WERI-Rb-1 (cell line): ENCODE measurements at regions not wholly inside any gene's neighbourhood (a gene's known extent, or its start where the extent isn't known, plus 50 kb on each side); places are given as distances from the start of the nearest gene placed in this dataset.
A peak's percentile ranks its signal among the peaks of the same experiment; 100 is the strongest.

Experiments
- DNase-seq: peaks from one replicate; pipeline ENCODE4 v3.0.0-alpha.2; 2020
- H3K27ac ChIP-seq: fragments of 250-450 bp; sonication (Bioruptor Pico); 2 replicates; pipeline ENCODE4 v1.5.1; 2020; ENCODE audit warnings: mild to moderate bottlenecking, moderate library complexity
- H3K27me3 ChIP-seq: fragments of 250-450 bp; sonication (Bioruptor Pico); 2 replicates; pipeline ENCODE4 v1.5.1; 2021; ENCODE audit warnings: mild to moderate bottlenecking, low read depth, moderate library complexity; ENCODE audit not compliant: insufficient read depth, severe bottlenecking
- H3K36me3 ChIP-seq: fragments of 250-450 bp; sonication (Bioruptor Pico); 2 replicates; pipeline ENCODE4 v1.5.1; 2020; ENCODE audit warnings: mild to moderate bottlenecking, moderate library complexity
- H3K4me3 ChIP-seq: 2 replicates; pipeline ENCODE4 v1.5.1; 2011; ENCODE audit warnings: low read depth, mild to moderate bottlenecking, control low read depth, low read length
- H3K9me3 ChIP-seq: fragments of 250-450 bp; sonication (Bioruptor Pico); 2 replicates; pipeline ENCODE4 v1.5.1; 2021; ENCODE audit warnings: mild to moderate bottlenecking, moderate library complexity; ENCODE audit not compliant: severe bottlenecking
- TF ChIP-seq, protein P1 (sequence below): IDR thresholded peaks from 2 replicates; pipeline ENCODE4 v1.5.1; 2011; ENCODE audit warnings: low read depth, mild to moderate bottlenecking, control low read depth, inconsistent platforms, low read length

DNA sequence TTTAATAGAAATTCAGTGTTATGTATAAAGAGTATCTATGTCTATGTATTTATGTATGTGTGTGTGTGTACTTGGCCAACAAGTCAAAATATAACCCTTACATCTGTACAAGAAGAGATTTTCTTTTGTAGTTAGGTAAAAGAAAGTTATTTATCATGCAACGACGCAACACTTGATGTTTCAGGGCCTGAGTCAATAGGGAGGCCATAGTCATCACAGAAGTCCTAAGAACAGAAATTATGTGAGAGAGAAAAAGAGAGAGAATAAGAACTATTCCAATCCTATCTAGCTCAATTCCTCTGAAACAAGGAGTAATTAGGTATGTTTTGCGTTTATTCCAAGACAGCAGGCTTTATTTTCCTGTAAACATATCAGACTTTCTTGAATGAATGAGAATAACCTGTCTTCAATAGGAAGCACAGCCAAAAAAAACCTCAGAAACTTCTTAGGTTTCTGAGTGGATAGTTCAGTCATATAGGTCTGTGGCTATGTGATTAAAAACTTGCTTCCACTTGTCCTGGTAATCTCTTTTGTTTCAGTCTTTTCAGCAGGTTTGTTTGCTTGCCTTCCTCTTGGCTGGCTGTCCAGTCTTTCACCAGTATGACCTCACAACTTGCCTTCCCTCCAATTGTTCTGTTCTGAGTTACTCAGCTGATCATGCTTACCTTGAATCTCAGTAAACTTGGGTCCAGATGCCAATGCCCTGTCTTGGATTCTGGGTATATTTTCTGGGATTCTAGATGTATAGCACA, 382.4 kb upstream of the GBE1 start:
- DNase-seq: no peak
- H3K9me3 ChIP-seq: peaks cover 4% of the 10 kb centered on the region
- no peaks in the 10 kb centered on the region for H3K36me3 ChIP-seq
- no peak overlapping the region for H3K4me3 ChIP-seq
- TF ChIP-seq, protein P1, sequence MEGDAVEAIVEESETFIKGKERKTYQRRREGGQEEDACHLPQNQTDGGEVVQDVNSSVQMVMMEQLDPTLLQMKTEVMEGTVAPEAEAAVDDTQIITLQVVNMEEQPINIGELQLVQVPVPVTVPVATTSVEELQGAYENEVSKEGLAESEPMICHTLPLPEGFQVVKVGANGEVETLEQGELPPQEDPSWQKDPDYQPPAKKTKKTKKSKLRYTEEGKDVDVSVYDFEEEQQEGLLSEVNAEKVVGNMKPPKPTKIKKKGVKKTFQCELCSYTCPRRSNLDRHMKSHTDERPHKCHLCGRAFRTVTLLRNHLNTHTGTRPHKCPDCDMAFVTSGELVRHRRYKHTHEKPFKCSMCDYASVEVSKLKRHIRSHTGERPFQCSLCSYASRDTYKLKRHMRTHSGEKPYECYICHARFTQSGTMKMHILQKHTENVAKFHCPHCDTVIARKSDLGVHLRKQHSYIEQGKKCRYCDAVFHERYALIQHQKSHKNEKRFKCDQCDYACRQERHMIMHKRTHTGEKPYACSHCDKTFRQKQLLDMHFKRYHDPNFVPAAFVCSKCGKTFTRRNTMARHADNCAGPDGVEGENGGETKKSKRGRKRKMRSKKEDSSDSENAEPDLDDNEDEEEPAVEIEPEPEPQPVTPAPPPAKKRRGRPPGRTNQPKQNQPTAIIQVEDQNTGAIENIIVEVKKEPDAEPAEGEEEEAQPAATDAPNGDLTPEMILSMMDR: no peak
- H3K27ac ChIP-seq: no peak overlapping the region
- H3K27me3 ChIP-seq: no peaks in the 10 kb centered on the region

- TF ChIP-seq, protein P1: no peak
- Histone ChIP-seq H3K4me3 (no peak overlapping the region), H3K27me3 (no peaks in the 10 kb centered on the region), H3K27ac (no peak overlapping the region), H3K36me3 (no peaks in the 10 kb centered on the region), H3K9me3 (peaks cover 5% of the 10 kb centered on the region)
- no peak for DNase-seq
Measured at GRCh38 chr3:82141592-82141991, 380.1 kb upstream of the GBE1 start.

DNA sequence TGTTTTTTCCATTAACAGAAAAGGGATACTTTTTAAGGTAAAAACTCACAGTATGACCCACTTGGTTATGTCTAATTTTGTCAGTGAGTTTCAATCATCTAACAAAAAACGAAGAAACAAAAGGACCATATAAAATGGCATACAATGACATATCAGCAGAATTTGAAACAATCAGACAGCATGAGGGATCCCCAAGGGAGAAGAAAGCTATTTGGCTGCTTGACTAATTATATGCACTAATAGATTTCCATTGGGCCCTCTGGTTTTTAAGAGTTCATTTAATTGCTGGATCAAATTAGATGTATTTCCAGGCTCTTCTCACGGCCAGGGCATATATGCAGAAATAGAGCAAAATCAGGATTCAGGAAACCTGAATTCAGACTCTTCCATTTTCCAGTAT, 376.4 kb upstream of the GBE1 start:
- Histone ChIP-seq H3K27me3 (no peaks in the 10 kb centered on the region), H3K36me3 (no peaks in the 10 kb centered on the region), H3K27ac (no peak overlapping the region), H3K9me3 (peaks cover 5% of the 10 kb centered on the region), H3K4me3 (no peak overlapping the region)
- DNase-seq: no peak
- TF ChIP-seq, protein P1: no peak

DNA sequence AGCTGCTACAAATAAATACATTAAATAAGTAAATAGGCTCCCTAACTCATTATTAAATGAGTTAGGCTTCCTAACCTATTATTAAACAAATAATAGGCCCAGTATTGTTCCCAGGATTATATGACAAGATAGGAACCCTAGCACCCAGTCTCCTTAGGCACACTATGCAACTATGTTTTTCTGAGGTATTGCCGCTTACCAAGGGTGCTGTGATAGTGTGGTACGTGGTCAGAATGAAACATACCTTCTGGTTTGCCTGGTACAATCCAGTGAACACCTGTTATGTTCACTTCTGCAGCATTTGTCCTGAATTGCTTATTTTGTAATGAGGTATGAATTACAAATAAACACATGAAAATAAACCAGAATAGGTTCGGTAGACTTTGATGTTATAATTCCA, 375.6 kb upstream of the GBE1 start:
- TF ChIP-seq, protein P1: no peak
- DNase-seq: no peak
- Histone ChIP-seq H3K27me3 (no peaks in the 10 kb centered on the region), H3K4me3 (no peak overlapping the region), H3K36me3 (no peaks in the 10 kb centered on the region), H3K27ac (no peak overlapping the region), H3K9me3 (peaks cover 5% of the 10 kb centered on the region)

- DNase-seq: peak; percentile 49
- Histone ChIP-seq H3K36me3 (no peaks in the 10 kb centered on the region), H3K9me3 (no peaks in the 10 kb centered on the region), H3K27me3 (no peaks in the 10 kb centered on the region), H3K27ac (no peak overlapping the region), H3K4me3 (no peak overlapping the region)
- TF ChIP-seq, protein P1: peak; percentile 71
Measured at GRCh38 chr3:82133070-82133606, 371.7 kb upstream of the GBE1 start.
